ENCODE measurements at regions not wholly inside any gene's neighbourhood (a gene's known extent, or its start where the extent isn't known, plus 50 kb on each side); places are given as distances from the start of the nearest gene placed in this dataset.

- no peak for DNase-seq
These were observed 275.6 kb upstream of the PPFIA2 start for GRCh38 chr12:82034769-82035168.

- no peak for DNase-seq
These were observed 270.8 kb upstream of the PPFIA2 start for GRCh38 chr12:82029936-82030335.

DNA sequence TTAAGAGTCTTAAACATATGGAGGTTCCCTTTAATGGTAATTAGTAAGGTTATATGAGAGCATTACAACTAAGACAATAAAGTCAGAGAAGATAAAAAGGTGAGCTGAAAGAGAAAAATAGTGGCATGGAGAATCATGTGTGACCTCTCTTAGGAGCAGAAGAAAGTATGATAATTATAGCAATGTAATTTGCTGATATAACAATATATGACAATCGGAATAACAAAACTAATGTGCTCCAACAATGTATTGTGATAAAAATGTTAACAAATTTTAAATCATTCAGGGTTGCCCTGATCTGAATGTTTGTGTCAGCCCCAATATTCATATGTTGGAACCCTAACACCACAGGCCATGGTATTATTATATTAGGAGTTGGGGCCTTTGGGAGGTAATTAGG is 269.6 kb upstream of the PPFIA2 start:
- DNase-seq: no peak

DNA sequence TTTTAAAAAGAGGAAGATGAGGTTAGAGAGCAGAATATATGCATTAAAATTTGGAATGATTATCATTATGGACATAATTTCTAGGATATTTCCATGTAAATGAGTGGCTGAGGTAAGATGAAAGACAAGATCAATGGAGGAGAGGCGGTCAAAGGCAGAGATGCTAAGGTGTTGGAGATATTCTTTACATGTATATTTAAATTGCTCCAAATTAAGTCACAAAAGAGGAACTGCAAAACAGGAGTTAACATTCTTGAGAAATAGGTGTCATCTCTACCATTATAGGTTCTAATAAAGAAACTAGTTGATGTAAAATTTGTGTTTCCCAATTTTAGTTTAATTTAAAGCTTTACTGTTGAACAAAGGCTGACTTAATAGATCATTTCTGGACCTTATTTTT is 268.5 kb upstream of the PPFIA2 start:
- DNase-seq: peak in 1 of 2 donors; percentile 18

- no peak for DNase-seq
These were observed 266.3 kb upstream of the PPFIA2 start for GRCh38 chr12:82025462-82025861.

DNA sequence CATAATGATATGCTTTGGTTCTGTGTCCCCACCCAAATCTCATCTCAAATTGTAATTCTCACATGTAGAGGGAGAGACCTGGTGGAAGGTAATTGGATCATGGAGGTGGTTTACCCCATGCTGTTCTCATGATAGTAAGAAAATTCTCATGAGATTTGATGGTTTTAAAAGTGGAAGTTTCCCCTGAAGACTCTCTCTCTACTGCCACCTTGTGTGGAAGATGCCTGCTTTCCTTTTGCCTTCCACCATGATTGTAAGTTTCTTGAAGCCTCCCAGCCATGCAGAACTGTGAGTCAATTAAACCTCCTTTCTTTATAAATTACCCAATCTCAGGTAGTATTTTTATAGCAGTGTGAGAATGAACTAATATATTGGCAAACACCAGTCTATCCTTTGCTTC is 260.4 kb upstream of the PPFIA2 start:
- DNase-seq: peak in 1 of 2 donors; percentile 29

- DNase-seq: no peak
These were observed 256.6 kb upstream of the PPFIA2 start for GRCh38 chr12:82015623-82016347.

DNA sequence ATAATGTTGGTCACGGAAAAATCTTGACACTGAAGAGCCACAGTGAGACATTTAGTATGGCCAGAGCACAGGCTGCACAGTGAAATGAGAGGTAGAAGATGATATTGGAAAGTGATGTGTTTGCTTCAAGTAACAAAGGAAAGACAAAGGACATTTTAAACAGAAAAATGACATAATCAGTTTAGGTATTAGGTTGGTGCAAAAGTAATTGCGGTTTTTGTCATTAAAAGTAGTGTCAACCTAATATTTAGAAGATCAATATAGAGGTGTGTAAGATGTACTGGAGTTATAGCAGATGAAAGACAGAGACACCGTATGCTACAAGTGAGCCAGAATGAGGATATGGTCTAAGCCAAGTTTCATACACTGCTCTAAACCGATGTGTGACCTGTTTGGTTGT is 253.0 kb upstream of the PPFIA2 start:
- no peak for DNase-seq

DNA sequence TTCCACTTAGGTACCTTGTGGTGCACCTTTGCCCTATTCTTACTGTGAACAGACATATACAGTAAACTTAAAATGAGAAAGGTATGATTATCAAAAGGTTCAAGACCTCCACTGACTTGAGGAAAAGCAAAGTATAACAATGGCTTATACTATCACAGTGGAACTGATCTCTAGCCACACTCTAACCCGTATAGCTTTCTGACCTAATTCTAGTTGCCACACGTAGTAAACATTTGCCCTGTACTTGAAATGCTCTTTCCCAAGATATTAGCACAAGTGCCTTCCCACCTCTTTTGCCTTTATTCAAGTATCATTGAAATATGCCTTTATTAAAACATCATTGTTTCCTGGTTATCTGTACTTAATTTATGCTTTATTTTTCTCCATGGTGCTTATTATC is 250.4 kb upstream of the PPFIA2 start:
- no peak for DNase-seq

- DNase-seq: no peak
These were observed 249.1 kb upstream of the PPFIA2 start for GRCh38 chr12:82008251-82008650.

GRCh38 chr12:81998761-81999378 is 239.7 kb upstream of the PPFIA2 start:
- no peak for DNase-seq

DNA sequence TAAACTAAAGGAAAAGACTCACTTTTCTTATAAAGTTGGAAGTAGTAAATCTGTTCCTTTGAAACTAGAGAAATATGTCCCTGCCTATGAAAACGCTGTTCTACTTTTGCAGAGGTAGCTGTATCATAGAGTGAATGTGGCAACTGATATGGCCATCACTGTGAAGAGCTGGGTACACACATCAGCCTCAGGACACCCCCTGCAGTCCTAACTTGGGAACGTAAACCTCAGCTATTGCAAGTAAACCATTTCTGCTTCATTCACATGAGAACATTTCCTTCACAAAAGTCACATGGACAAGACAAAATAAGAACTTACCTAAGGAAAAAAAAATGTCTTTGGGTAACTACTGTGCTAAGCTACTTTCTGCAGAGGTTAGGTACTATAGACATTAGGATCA is 233.3 kb upstream of the PPFIA2 start:
- DNase-seq: peak; percentile 63 to 69

GRCh38 chr12:81991868-81992267 is 232.7 kb upstream of the PPFIA2 start:
- no peak for DNase-seq

GRCh38 chr12:81988362-81988761 is 229.2 kb upstream of the PPFIA2 start:
- no peak for DNase-seq

DNA sequence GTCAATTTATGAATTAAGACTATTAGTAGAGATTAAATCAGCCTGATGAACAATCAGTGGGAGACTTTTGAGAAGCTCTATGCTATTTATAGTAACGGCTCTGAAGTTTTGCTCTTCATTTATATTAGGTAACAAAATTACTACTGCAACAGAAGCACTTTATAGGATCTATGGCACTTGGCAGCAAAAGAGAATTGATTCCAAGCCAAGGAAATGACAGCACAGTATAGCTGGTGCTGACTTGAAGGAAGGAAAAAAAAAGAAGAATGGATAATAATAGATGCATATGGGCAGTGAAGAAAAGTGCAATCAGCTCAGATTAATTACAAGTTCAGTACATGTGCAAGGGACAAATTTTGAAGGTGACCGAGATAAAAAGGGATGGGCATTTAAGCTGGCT is 228.2 kb upstream of the PPFIA2 start:
- no peak for DNase-seq

- DNase-seq: no peak
These were observed 217.5 kb upstream of the PPFIA2 start for GRCh38 chr12:81976661-81977060.

- no peak for DNase-seq
These were observed 215.6 kb upstream of the PPFIA2 start for GRCh38 chr12:81974762-81975161.

- no peak for DNase-seq
These were observed 209.3 kb upstream of the PPFIA2 start for GRCh38 chr12:81968421-81968820.

GRCh38 chr12:81963636-81964035 is 204.5 kb upstream of the PPFIA2 start:
- no peak for DNase-seq

- no peak for DNase-seq
These were observed 203.9 kb upstream of the PPFIA2 start for GRCh38 chr12:81963026-81963425.

DNA sequence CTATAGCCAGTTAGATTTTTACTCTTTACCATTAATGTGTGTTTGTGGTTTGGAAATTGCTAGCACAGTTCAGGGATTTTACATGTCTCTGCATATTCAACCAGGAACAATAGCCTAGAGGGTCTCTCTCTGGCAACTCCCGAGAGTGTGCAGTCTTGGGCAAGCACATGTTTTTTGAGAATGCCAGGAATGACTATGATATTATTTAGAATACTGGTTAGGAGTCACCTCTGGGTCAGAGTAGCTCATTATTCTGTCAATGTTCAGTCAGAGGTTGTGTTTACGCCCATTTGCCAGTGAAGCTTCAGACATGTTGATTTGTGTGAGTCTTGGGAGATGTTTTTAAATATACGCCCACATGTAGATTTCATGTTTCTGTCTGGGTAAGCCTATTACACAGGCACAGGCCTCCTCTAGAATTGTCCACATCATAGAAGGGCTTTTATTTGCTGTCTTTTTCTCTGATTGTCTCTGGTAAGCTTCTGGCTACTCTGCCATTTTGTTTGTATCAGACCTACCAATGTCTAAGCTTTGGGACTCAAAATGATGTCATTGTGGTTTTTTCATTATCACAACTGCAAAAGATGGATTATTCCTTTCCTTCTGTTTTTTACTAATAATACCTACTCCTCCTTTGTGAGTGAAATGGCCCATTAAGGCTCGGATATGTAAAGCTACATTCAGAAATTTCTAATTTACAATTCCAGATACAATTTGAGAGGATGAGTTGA is 203.1 kb upstream of the PPFIA2 start:
- DNase-seq: no peak

DNA sequence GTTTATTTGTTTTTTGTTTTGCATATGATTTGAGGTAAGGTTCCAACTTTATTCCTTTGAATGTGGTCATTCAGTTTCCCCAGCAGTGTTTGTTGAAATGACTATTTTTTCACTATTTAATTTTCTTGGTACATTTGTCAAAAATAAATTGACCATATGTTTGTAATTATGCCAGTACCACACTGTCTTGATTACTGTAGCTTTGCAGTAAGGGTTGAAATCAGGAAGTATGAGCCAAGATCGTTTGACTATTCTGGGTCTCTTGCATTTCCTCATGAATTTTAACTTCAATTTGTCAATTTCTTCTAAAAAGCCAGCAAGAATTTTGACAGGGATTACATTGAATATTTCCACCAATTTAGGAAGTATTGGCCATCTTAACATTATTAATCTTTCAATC is 199.3 kb upstream of the PPFIA2 start:
- DNase-seq: peak; percentile 34 to 53

GRCh38 chr12:81957631-81958030 is 198.5 kb upstream of the PPFIA2 start:
- no peak for DNase-seq

- DNase-seq: no peak
These were observed 197.3 kb upstream of the PPFIA2 start for GRCh38 chr12:81956468-81956860.

All from inflammatory macrophage (primary cell).